GM20000 (cell line): ENCODE measurements at regions not wholly inside any gene's neighbourhood (a gene's known extent, or its start where the extent isn't known, plus 50 kb on each side); places are given as distances from the start of the nearest gene placed in this dataset.

Experiments used
- DNase-seq: peaks from one replicate; pipeline ENCODE4 v3.0.0; 2012; ENCODE audit warnings: low spot score
- TF ChIP-seq, protein P1 (sequence below): IDR thresholded peaks from 2 replicates; pipeline ENCODE4 v1.5.1; 2012; ENCODE audit warnings: mild to moderate bottlenecking, control low read depth; ENCODE audit errors: extremely low read depth, missing control alignments

DNA sequence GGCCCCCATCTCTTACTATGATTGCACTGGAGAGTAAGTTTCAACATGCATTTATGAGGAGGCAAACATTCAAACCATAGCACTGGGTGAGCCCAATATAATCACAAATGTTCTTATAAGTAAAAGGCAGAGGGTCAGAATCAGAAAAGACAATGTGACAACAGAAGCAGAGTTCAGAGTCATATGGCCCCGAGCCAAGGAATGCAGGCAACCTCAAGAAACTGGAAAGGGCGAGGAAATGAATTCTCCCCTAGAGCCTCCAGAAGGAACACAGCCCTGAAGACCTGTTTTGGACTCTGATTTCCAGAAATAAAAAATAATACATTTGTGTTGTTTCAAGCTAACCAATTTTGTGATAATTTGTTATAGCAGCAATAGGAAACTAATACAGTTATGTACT, 81.3 kb upstream of the ABI3BP start:
- TF ChIP-seq, protein P1, sequence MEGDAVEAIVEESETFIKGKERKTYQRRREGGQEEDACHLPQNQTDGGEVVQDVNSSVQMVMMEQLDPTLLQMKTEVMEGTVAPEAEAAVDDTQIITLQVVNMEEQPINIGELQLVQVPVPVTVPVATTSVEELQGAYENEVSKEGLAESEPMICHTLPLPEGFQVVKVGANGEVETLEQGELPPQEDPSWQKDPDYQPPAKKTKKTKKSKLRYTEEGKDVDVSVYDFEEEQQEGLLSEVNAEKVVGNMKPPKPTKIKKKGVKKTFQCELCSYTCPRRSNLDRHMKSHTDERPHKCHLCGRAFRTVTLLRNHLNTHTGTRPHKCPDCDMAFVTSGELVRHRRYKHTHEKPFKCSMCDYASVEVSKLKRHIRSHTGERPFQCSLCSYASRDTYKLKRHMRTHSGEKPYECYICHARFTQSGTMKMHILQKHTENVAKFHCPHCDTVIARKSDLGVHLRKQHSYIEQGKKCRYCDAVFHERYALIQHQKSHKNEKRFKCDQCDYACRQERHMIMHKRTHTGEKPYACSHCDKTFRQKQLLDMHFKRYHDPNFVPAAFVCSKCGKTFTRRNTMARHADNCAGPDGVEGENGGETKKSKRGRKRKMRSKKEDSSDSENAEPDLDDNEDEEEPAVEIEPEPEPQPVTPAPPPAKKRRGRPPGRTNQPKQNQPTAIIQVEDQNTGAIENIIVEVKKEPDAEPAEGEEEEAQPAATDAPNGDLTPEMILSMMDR: no peak

DNA sequence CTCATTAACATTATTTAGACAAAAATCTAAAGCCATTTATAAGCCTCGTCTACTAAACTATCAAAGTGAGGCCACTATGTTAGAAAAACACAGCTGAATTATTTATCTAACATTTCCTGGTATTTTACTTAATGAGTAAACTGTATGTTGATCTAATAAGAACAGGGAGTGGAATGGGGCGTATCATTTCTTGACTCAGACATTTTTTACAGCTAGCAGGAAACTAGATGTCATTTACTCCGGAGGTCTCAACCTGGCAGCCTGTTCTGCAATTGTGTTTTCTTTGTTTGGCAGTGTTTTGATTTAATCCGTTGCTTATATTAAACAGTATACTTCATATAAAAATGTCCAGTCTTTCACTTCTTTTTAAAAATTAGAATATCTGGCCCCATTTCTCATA, 79.1 kb upstream of the ABI3BP start:
- DNase-seq: no peak
- TF ChIP-seq, protein P1: no peak

More for the DNA sequence above, 81.3 kb upstream of the ABI3BP start:
- DNase-seq: no peak

DNA sequence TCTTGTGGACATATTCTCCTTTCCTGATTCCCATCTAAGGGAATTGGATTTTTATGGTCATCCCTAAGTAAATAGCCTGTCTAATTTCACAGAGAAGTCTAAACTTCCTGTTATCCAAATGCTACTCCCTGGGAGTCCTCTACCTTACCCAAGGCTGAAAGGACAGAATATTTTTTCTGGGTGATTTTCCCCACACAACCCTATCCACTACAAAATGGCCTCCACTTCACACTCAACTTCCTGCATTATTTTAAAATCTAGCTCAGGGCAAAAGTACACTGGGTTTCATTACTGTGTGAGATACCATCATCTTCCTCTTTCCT, 77.5 kb upstream of the ABI3BP start:
- DNase-seq: no peak
- TF ChIP-seq, protein P1: no peak

DNA sequence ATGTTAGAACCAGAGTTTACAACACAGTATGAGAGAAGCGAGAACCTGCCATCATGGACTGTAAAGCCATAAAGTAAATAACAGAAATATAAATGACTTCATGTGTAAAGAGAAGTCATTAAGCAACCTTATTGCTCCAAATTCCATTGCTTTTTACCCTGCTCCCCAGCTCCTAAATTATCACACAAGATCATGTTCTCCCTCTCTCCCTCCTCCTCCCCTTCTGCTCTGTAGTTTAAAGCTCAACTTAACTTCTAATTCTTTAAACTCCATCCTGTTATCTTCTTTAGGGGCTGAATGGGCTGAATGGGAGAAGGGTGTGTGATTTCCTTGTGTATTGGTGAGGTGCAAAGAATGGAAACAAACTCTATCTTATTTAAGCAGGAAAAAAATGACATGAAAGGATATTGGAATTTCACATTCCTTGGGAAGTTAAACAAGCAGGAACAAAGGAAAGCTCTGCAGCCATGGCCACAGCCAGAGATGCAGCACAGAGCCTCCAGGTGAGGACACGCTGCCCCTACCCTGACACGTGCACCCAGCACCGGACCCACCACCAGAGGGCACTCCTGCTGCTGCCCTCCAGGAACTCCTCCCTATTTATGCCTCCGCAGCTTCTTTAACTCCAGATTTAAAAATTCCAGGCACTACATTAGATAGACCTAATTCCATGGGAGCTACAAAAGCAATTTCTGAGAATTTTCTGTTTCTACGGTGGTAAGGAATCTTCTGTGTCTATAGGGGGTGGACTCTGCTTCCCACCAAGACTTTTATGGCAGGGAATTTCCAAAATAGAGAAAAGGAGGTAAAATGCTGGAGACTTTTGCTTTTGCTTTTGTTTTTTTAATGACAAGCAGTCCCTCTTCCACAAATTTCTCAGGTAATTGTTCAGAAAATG, 76.9 kb upstream of the ABI3BP start:
- peak; percentile 42 for DNase-seq
- TF ChIP-seq, protein P1: peak; percentile 76

DNA sequence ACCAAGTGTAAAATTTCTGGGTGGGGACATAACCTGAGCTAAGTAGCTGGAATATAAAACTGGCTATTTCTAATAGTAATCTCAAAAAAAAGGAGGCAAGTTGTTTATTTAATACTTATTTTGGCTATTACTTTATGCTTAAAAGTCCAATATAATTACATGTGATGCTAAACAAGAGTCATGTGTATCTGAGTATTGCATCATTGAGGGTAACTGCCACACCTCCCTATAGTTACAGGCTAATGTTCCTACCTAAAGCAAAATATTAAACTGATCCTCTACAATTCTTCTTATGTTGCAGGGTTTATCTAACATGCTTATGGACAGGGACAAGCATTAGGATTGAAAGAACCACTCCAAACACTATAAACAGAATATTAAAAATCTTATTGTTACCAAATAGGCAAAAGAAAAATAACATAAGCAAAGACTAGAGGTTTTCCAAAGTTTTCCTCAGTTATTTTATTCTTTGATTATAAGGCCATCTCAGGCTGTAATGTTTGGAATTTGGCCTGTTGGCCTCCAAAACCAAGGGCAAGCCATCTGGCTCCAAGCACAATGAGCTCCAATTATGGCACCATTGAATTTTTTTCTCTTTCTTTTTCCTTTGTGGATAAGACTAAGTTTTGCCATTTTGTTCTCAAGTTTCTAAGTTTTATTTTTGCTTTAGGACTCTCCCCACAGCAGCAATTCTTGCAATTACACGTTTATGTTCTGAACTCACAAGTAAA, 75.8 kb upstream of the ABI3BP start:
- no peak for DNase-seq
- TF ChIP-seq, protein P1: no peak

DNA sequence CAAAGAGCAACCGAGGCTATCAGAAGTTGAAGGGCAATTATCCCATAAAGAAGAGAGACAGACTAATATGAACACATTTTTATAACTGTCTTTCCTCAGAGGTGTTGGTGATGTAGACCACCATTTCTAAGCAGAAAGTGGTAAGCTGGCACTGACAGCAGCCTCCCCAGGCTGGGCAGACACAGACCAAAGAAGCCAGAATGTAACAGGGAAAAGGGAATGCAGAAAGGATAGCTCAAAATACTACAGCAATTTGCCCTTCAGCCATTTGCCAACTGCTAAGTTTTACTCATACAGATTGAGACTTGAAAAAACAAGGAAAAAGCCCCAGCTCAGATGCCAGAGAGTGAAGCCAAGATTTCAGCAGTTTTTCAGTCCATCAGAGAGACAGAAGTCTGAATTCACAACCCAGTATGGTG, 73.5 kb upstream of the ABI3BP start:
- no peak for DNase-seq
- TF ChIP-seq, protein P1: no peak

DNA sequence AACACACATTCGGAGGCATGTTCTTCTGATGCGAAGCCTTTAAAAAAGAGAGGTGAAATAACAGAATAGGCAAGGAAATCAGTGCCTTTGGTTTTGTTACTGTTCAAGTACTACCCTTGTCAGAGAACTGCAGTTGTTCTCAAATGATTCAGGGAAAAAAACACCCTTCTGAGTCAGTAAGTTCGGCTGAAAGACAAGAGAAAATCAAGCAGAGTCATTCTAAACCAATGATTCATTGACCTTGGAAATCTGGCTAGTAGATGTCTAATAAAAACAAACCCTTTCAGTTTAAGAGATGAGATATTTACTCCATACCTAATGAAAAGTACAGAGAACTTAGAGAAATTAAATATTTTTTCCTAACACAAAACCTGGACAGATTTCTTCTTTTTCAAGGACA, 72.7 kb upstream of the ABI3BP start:
- no peak for DNase-seq
- TF ChIP-seq, protein P1: no peak
